GM19455 (cell line): ENCODE measurements at regions not wholly inside any gene's neighbourhood (a gene's known extent, or its start where the extent isn't known, plus 50 kb on each side); places are given as distances from the start of the nearest gene placed in this dataset.
"Not testable (repeated sequence)": the region's sequence is repeated elsewhere in the genome, so short reads cannot be mapped to it uniquely, and the experiment has no call there.

ENCODE experiments used
- ATAC-seq: cut with Tn5 transposase; IDR thresholded peaks from one replicate; pipeline ENCODE4 v1.9.1; 2021; ENCODE audit not compliant: unreplicated experiment

- ATAC-seq, result no peak
Observed at GRCh38 chr18:73043611-73044010, 175.8 kb upstream of the NETO1 start.

- ATAC-seq, result no peak
Observed at GRCh38 chr18:73043211-73043610, 175.4 kb upstream of the NETO1 start.

GRCh38 chr18:73040247-73040646 is 172.5 kb upstream of the NETO1 start:
- ATAC-seq, result no peak

GRCh38 chr18:73038336-73038735 is 170.5 kb upstream of the NETO1 start:
- ATAC-seq, result no peak

GRCh38 chr18:73023975-73024374 is 156.2 kb upstream of the NETO1 start:
- no peak for ATAC-seq

- ATAC-seq, result no peak
Observed at GRCh38 chr18:73009691-73010090, 141.9 kb upstream of the NETO1 start.

GRCh38 chr18:73007915-73008308 is 140.1 kb upstream of the NETO1 start:
- ATAC-seq, result no peak

- ATAC-seq, result no peak
Observed at GRCh38 chr18:73007195-73007914, 139.6 kb upstream of the NETO1 start.

GRCh38 chr18:73006331-73006730 is 138.5 kb upstream of the NETO1 start:
- ATAC-seq, result no peak

- ATAC-seq, result no peak
Observed at GRCh38 chr18:73004260-73004659, 136.5 kb upstream of the NETO1 start.

GRCh38 chr18:72999971-73000607 is 132.3 kb upstream of the NETO1 start:
- no peak for ATAC-seq

- ATAC-seq, result no peak
Observed at GRCh38 chr18:72995558-72995957, 127.8 kb upstream of the NETO1 start.

GRCh38 chr18:72993250-72993649 is 125.5 kb upstream of the NETO1 start:
- no peak for ATAC-seq

- ATAC-seq, result no peak
Observed at GRCh38 chr18:72991379-72991778, 123.6 kb upstream of the NETO1 start.

GRCh38 chr18:72987570-72987969 is 119.8 kb upstream of the NETO1 start:
- ATAC-seq, result not testable (repeated sequence)

- ATAC-seq, result no peak
Observed at GRCh38 chr18:72986103-72986502, 118.3 kb upstream of the NETO1 start.

- no peak for ATAC-seq
Observed at GRCh38 chr18:72985686-72986085, 117.9 kb upstream of the NETO1 start.

GRCh38 chr18:72984290-72984689 is 116.5 kb upstream of the NETO1 start:
- ATAC-seq, result no peak

GRCh38 chr18:72973841-72974240 is 106.1 kb upstream of the NETO1 start:
- no peak for ATAC-seq

- ATAC-seq, result no peak
Observed at GRCh38 chr18:72965616-72966015, 97.8 kb upstream of the NETO1 start.

GRCh38 chr18:72958195-72958594 is 90.4 kb upstream of the NETO1 start:
- ATAC-seq, result not testable (repeated sequence)

- no peak for ATAC-seq
Observed at GRCh38 chr18:72948439-72948838, 80.7 kb upstream of the NETO1 start.

GRCh38 chr18:72942766-72943165 is 75.0 kb upstream of the NETO1 start:
- ATAC-seq, result no peak
